Mammary epithelial cell (primary cell): ENCODE measurements at regions not wholly inside any gene's neighbourhood (a gene's known extent, or its start where the extent isn't known, plus 50 kb on each side); places are given as distances from the start of the nearest gene placed in this dataset.

Source experiments
- EZH2 ChIP-seq: IDR thresholded peaks from 2 replicates; pipeline ENCODE4 v1.6.1; 2012; ENCODE audit warnings: low read length, inconsistent platforms, borderline replicate concordance
- TF ChIP-seq, protein P1 (sequence below), 2 donors: IDR thresholded peaks in 1 of 2; conservative IDR thresholded peaks in 1 of 2; 2 replicates each; pipeline ENCODE4 v1.5.1; 2011 to 2012; ENCODE audit warnings: inconsistent platforms in 2 of 2, low read length in 2 of 2, mild to moderate bottlenecking in 2 of 2, control low read depth in 1 of 2, low read depth in 1 of 2; ENCODE audit not compliant: insufficient read depth in 1 of 2; ENCODE audit errors: extremely low read depth in 1 of 2

- TF ChIP-seq, protein P1, sequence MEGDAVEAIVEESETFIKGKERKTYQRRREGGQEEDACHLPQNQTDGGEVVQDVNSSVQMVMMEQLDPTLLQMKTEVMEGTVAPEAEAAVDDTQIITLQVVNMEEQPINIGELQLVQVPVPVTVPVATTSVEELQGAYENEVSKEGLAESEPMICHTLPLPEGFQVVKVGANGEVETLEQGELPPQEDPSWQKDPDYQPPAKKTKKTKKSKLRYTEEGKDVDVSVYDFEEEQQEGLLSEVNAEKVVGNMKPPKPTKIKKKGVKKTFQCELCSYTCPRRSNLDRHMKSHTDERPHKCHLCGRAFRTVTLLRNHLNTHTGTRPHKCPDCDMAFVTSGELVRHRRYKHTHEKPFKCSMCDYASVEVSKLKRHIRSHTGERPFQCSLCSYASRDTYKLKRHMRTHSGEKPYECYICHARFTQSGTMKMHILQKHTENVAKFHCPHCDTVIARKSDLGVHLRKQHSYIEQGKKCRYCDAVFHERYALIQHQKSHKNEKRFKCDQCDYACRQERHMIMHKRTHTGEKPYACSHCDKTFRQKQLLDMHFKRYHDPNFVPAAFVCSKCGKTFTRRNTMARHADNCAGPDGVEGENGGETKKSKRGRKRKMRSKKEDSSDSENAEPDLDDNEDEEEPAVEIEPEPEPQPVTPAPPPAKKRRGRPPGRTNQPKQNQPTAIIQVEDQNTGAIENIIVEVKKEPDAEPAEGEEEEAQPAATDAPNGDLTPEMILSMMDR (conservative IDR thresholded peaks at IDR 0.05 in 1 of 2, IDR thresholded peaks at IDR 0.05 in 1 of 2; ENCODE audit: extremely low read depth in 1 of 2, insufficient read depth in 1 of 2, low read depth in 1 of 2, low read length in 2 of 2), result no peak
- TF ChIP-seq EZH2, result no peak
Measured at GRCh38 chr9:72441848-72442607, 77.0 kb upstream of the ZFAND5 start.
